Heart right ventricle (tissue), 16 donors: ENCODE measurements at regions not wholly inside any gene's neighbourhood (a gene's known extent, or its start where the extent isn't known, plus 50 kb on each side); places are given as distances from the start of the nearest gene placed in this dataset.
"Not testable (repeated sequence)": the region's sequence is repeated elsewhere in the genome, so short reads cannot be mapped to it uniquely, and the experiment has no call there.

Source experiments
- ATAC-seq, 8 donors: fragments of 200-7000 bp; cut with Tn5 transposase; one replicate each; pipeline ENCODE4 v1.9.1; 2020; ENCODE audit warnings: mild to moderate bottlenecking in 8 of 8, moderate library complexity in 8 of 8, moderate number of reproducible peaks in 1 of 8
- DNase-seq, 2 donors: peaks; one replicate each; pipeline ENCODE4 v3.0.0-alpha.2; 2020
- H3K27ac ChIP-seq, 10 donors: fragments of 200-600 bp; sonication (generic) in 2 of 10; one replicate each; pipeline versions ENCODE4 v1.5.0 to v1.8.0; 2020 to 2022; ENCODE audit warnings: mild to moderate bottlenecking in 3 of 10
- H3K27me3 ChIP-seq, 7 donors: fragments of 200-600 bp; one replicate each; pipeline ENCODE4 v1.8.0; 2021 to 2022; ENCODE audit warnings: mild to moderate bottlenecking in 2 of 7
- H3K36me3 ChIP-seq, 9 donors: fragments of 200-600 bp; sonication (generic) in 1 of 9; one replicate each; pipeline versions ENCODE4 v1.5.0 to v1.8.0; 2020 to 2022; ENCODE audit warnings: mild to moderate bottlenecking in 2 of 9
- H3K4me1 ChIP-seq, 9 donors: fragments of 200-600 bp; sonication (generic) in 1 of 9; one replicate each; pipeline versions ENCODE4 v1.5.0 to v1.8.0; 2020 to 2022; ENCODE audit warnings: mild to moderate bottlenecking in 4 of 9
- H3K4me3 ChIP-seq, 10 donors: fragments of 200-600 bp; sonication (generic) in 2 of 10; one replicate each; pipeline versions ENCODE4 v1.5.0 to v1.8.0; 2020 to 2022; ENCODE audit warnings: mild to moderate bottlenecking in 7 of 10, moderate library complexity in 2 of 10
- H3K9me3 ChIP-seq, 11 donors: fragments of 200-600 bp in 10 of 11; sonication (generic) in 2 of 11; one replicate each; pipeline versions ENCODE4 v1.5.0 to v1.8.0; 2013 to 2022; ENCODE audit warnings: mild to moderate bottlenecking in 2 of 11, control low read depth in 1 of 11, moderate library complexity in 1 of 11
- WGBS, 2 donors: extraction: QIAGEN DNeasy Blood & Tissue Kit; methylation state at CpG; one replicate each; pipeline ENCODE4 v1.1.7; 2013; ENCODE audit warnings: inconsistent platforms in 1 of 2; 5-methylcytosine and 5-hydroxymethylcytosine counted together
- intact Hi-C, 10 donors: fragments of 100-400 bp; cut with DNase I; formaldehyde crosslinking; loops; one replicate each; pipeline versions ENCODE4 v1.11.1 to v1.14.2; 2022
- TF ChIP-seq, protein P1 (sequence below), 9 donors: fragments of 200-600 bp; sonication (generic) in 2 of 9; IDR thresholded peaks; one replicate each; pipeline versions ENCODE4 v1.5.0 to v1.8.0; 2021 to 2022; ENCODE audit warnings: antibody characterized with exemption in 9 of 9, mild to moderate bottlenecking in 5 of 9, moderate library complexity in 1 of 9
- donor health status: Arrhythmogenic right ventricular cardiomyopathy.
- donor health status: ischemic (EF 13 %, LVEDD 7.1; RV severe dilation, severe dysfunction).
- donor health status: healthy with polysubstance abuse.
- donor health status: DM: no; HTN: yes; CAD: no.
- donor health status: DM: no; HTN: no; CAD: no.
- donor health status: ischemic (EF 25% LVEDD 6.9; RV normal size, moderate dysfunction).
- donor health status: ischemic (EF 25% LVEDD 5.7; RV mildly dilated, moderate dysfunction).
- donor health status: healthy.
- donor health status: DM: yes; HTN: yes; CAD: no.
- donor health status: Ischemic cardiomyopathy.
- donor health status: ischemic (EF 35%, LVEDD 5.7; RV mildly dilated, moderate dysfunction).
- donor health status: nonischemic (EF 11% LVEDD 7.7; RV severe dilation, severe dysfunction).
- donor health status: DM: yes; HTN: yes; CAD: no.
- donor health status: PGD.
- donor health status: ischemic (EF 29% LVEDD 5.4; RV normal size, mild dysfunction).
- donor health status: nonischemic (EF 23%, LVEDD 6.1; RV moderate dilation, normal function).

DNA sequence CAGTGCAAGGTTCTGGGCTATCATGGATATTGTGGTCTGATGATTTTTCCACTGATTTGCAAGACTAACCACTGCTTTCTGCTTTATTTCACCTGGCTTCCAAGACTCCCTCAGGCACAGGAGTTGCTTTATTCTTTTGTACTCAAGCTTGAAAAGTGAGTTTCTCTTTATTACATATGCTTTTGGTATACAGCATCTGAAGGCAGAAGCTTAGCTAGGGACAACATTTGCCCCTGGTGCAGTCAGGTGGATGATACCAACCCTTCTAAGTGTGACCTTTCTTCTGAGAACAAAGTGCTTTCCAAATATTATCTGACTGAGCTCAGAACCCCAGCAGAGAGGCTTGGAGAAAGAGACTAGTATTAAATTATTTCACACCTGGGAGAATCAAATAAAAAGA is 94.0 kb upstream of the PHACTR1 start:
- Histone ChIP-seq H3K4me3 (no peak overlapping the region), H3K36me3 (no peaks in the 10 kb centered on the region), H3K27ac (no peak overlapping the region), H3K9me3 (peaks cover 0 to 3% (median 0%) of the 10 kb centered on the region in 11 donors), H3K4me1 (peaks cover 0 to 5% (median 0%) of the 10 kb centered on the region in 9 donors), H3K27me3 (peaks cover 0 to 4% (median 0%) of the 10 kb centered on the region in 7 donors)
- intact Hi-C loops, result no loop called here
- ATAC-seq (no peak), DNase-seq (no peak)
- TF ChIP-seq, protein P1, sequence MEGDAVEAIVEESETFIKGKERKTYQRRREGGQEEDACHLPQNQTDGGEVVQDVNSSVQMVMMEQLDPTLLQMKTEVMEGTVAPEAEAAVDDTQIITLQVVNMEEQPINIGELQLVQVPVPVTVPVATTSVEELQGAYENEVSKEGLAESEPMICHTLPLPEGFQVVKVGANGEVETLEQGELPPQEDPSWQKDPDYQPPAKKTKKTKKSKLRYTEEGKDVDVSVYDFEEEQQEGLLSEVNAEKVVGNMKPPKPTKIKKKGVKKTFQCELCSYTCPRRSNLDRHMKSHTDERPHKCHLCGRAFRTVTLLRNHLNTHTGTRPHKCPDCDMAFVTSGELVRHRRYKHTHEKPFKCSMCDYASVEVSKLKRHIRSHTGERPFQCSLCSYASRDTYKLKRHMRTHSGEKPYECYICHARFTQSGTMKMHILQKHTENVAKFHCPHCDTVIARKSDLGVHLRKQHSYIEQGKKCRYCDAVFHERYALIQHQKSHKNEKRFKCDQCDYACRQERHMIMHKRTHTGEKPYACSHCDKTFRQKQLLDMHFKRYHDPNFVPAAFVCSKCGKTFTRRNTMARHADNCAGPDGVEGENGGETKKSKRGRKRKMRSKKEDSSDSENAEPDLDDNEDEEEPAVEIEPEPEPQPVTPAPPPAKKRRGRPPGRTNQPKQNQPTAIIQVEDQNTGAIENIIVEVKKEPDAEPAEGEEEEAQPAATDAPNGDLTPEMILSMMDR (IDR thresholded peaks at IDR 0.05), result no peak

DNA sequence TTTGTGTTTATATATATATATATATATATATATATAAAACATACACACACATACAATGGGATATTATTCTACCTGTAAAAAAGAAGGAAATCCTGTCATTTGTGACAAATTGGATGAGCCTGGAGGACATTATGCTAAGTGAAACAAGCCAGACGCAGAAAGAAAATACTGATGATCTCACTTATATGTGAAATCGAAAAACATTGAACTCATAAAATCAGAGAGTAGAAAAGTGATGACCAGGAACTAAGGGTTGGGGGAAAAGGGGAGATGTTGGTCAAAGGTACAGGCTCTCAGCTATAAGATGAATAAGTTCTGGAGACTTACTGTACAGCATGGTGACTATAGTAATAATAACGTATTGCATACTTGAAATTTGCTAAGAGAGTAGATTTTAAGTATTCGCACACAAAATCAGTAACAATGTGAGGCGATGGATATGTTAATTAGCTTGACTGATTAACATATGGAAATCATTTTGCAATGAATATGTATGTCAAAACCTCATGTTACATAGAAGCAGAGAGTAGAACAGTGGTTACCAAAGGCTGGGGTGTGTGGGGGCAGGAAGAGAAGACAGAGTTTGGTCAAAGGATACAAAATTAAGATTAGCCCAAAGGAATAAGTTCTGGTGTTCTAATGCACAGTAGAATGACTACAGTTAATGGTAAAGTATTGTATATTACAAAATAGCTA is 92.3 kb upstream of the PHACTR1 start:
- ATAC-seq (no peak), DNase-seq (no peak)
- H3K4me3 ChIP-seq, result no peak overlapping the region
- H3K9me3 ChIP-seq, result peaks cover 0 to 3% (median 0%) of the 10 kb centered on the region in 11 donors
- no peaks in the 10 kb centered on the region for H3K36me3 ChIP-seq
- H3K27me3 ChIP-seq, result peaks cover 0 to 4% (median 0%) of the 10 kb centered on the region in 7 donors
- peaks cover 0 to 5% (median 0%) of the 10 kb centered on the region in 9 donors for H3K4me1 ChIP-seq
- no peak overlapping the region for H3K27ac ChIP-seq
- TF ChIP-seq, protein P1 (IDR thresholded peaks at IDR 0.05), result no peak
- 86 to 89% methylated on average over 5 of the region's 5 CpGs for WGBS, 2 donors
- intact Hi-C loops, result no loop called here

DNA sequence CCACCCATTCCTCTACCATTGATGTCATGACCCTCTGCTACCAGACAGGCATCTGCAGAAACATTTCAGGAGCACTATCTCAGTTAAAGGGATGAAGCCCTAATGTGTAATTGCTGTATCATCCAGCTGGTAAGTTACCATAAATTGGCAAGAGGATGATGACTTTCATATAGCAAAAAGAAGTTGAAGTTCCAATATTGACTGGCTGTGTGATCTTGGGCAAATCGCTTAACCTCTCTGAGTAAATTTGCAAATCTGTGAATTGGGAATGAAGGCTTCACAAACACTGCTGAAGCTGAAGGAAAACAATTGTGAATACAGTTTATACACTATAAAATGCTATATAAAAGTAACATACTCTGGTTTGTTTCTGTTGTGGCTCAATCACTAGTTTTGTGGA is 89.5 kb upstream of the PHACTR1 start:
- no peaks in the 10 kb centered on the region for H3K36me3 ChIP-seq
- ATAC-seq (no peak), DNase-seq (no peak)
- WGBS, 2 donors, result 95 to 100% methylated on average over 1 of the region's 1 CpG
- TF ChIP-seq, protein P1 (IDR thresholded peaks at IDR 0.05), result no peak
- H3K4me1 ChIP-seq, result peaks cover 0 to under 1% (median 0%) of the 10 kb centered on the region in 9 donors
- peaks cover 0 to 4% (median 0%) of the 10 kb centered on the region in 7 donors for H3K27me3 ChIP-seq
- intact Hi-C loops, result no loop called here
- H3K9me3 ChIP-seq, result no peaks in the 10 kb centered on the region
- no peak overlapping the region for H3K4me3 ChIP-seq
- H3K27ac ChIP-seq, result no peak overlapping the region

DNA sequence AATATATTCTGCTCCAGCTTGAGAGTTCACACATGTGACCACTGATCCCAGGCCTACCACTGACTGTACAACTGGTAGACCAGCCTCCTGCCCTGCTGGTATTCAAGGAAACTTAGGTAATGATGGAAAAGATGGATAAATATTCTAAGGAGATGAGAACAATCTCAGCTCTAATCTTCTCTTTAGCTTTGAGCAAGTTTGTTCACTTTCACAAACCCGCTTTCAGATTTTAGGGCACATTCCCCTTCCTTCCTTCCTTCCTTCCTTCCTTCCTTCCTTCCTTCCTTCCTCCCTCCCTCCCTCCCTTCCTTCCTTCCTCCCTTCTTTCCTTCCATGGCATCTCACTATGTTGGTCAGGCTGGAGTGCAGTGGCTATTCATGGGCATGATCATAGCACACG is 88.2 kb upstream of the PHACTR1 start:
- H3K36me3 ChIP-seq, result no peaks in the 10 kb centered on the region
- 87 to 91% methylated on average over 2 of the region's 2 CpGs for WGBS, 2 donors
- no peak for DNase-seq
- ATAC-seq, result no peak
- peaks cover 0 to under 1% (median 0%) of the 10 kb centered on the region in 11 donors for H3K9me3 ChIP-seq
- no peak overlapping the region for H3K27ac ChIP-seq
- peaks cover 0 to 4% (median 0%) of the 10 kb centered on the region in 7 donors for H3K27me3 ChIP-seq
- no peaks in the 10 kb centered on the region for H3K4me1 ChIP-seq
- H3K4me3 ChIP-seq, result no peak overlapping the region
- intact Hi-C loops, result no loop called here
- TF ChIP-seq, protein P1 (IDR thresholded peaks at IDR 0.05), result no peak

DNA sequence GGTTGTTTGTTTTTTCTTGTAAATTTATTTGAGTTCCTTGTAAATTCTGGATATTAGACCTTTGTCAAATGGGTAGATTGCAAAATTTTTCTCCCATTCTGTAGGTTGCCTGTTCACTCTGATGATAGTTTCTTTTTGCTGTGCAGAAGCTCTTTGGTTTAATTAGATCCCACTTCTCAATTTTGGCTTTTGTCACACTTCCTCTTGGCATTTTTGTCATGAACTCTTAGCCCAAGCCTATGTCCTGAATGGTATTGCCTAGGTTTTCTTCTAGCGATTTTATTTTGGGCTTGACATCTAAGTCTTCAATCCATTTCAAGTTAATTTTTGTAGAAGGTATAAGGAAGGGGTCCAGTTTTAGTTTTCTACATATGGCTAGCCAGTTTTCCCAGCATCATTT is 82.8 kb upstream of the PHACTR1 start:
- peaks cover 0 to 12% (median 0%) of the 10 kb centered on the region in 11 donors for H3K9me3 ChIP-seq
- not testable (repeated sequence) for H3K36me3 ChIP-seq, H3K27ac ChIP-seq, DNase-seq, H3K4me3 ChIP-seq, ATAC-seq, H3K4me1 ChIP-seq, H3K27me3 ChIP-seq
- 88 to 93% methylated on average over 1 of the region's 1 CpG for WGBS, 2 donors
- intact Hi-C loops, result loop anchor here in 1 of 10 donors (10.0 kb wide), 1 partner anchor 261 kb away; no protein-coding TSS in a partner anchor
